Smooth muscle cell (in vitro differentiated cells): ENCODE measurements at regions not wholly inside any gene's neighbourhood (a gene's known extent, or its start where the extent isn't known, plus 50 kb on each side); places are given as distances from the start of the nearest gene placed in this dataset.

ENCODE experiments used
- DNase-seq: peaks from one replicate; lab custom pipeline; 2025; ENCODE audit not compliant: unreplicated experiment; lab: John Stamatoyannopoulos, UW
- H2AFZ ChIP-seq: fragments of 200-600 bp; sonication (generic); 2 replicates; pipeline ENCODE4 v1.6.0; 2016; ENCODE audit warnings: antibody characterized with exemption, low read depth, mild to moderate bottlenecking
- H3F3A ChIP-seq: fragments of 200-600 bp; sonication (generic); 2 replicates; pipeline ENCODE4 v1.6.0; 2017; ENCODE audit warnings: antibody characterized with exemption, low read depth
- H3K27ac ChIP-seq: fragments of 200-600 bp; sonication (generic); 2 replicates; pipeline ENCODE4 v1.5.1; 2016; ENCODE audit warnings: low read depth, mild to moderate bottlenecking
- H3K27me3 ChIP-seq: fragments of 200-600 bp; sonication (generic); 2 replicates; pipeline ENCODE4 v1.6.1; 2016; ENCODE audit warnings: low read depth, mild to moderate bottlenecking
- H3K36me3 ChIP-seq: fragments of 200-600 bp; sonication (generic); 2 replicates; pipeline ENCODE4 v1.5.1; 2016; ENCODE audit warnings: low read depth
- H3K4me1 ChIP-seq: fragments of 200-600 bp; sonication (generic); 2 replicates; pipeline ENCODE4 v1.5.1; 2016; ENCODE audit warnings: low read depth
- H3K4me2 ChIP-seq: fragments of 200-600 bp; sonication (generic); 2 replicates; pipeline ENCODE4 v1.6.0; 2016; ENCODE audit warnings: mild to moderate bottlenecking
- H3K4me3 ChIP-seq: fragments of 200-600 bp; sonication (generic); 2 replicates; pipeline ENCODE4 v1.5.1; 2016; ENCODE audit warnings: mild to moderate bottlenecking
- H3K79me2 ChIP-seq: fragments of 200-600 bp; sonication (generic); 2 replicates; pipeline ENCODE4 v1.6.0; 2016; ENCODE audit warnings: low read depth, mild to moderate bottlenecking
- H3K9ac ChIP-seq: fragments of 200-600 bp; sonication (generic); 2 replicates; pipeline ENCODE4 v1.6.0; 2016; ENCODE audit warnings: low read depth
- H3K9me3 ChIP-seq: fragments of 200-600 bp; sonication (generic); replicated peaks from 2 replicates; pipeline ENCODE4 v1.5.1; 2016; ENCODE audit warnings: low read depth
- H4K20me1 ChIP-seq: fragments of 200-600 bp; sonication (generic); 2 replicates; pipeline ENCODE4 v1.6.0; 2016; ENCODE audit warnings: low read depth
- WGBS: methylation state at CpG from one replicate; pipeline ENCODE4 v1.1.7; 2016; ENCODE audit warnings: low lambda C conversion rate; 5-methylcytosine and 5-hydroxymethylcytosine counted together
- TF ChIP-seq, protein P1 (sequence below): fragments of 200-600 bp; sonication (generic); IDR thresholded peaks from 2 replicates; pipeline ENCODE4 v1.5.1; 2017; ENCODE audit warnings: borderline replicate concordance, mild to moderate bottlenecking, antibody characterized with exemption; ENCODE audit not compliant: insufficient read depth, poor library complexity, severe bottlenecking

DNA sequence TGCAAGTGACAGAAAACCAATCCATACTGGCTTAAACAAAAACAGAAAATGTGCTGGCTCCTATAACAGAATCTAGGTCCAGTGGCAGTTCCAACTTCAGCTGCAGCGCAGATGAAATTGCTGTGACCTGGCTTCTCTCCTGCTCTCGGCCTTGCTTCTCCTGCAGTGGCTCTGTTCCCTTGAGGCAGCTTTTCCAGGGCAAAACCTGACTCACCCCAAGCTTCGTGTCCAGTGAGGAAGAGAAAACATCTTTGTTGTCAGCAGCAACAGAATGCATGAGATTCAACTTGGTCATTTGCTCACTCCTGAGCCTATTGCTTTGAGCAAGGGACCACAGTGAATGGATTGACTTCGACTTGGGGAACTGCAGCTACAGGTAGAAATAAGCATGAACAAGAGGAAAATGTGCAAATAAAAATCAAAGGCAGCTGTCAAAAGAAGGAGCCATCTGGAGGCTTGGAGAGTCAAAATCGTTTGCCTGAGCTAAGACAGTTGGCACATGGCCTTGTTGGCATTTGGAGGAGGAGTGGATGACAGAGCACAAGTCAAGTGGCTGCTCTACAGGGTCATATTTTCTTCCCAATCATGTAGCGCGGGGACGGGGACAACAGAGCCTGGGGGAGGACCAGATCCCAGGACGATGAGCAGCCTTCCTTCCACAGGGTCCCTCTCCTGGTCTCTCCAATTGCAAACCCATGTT is 523.4 kb downstream of the FGF9 start:
- Histone ChIP-seq H3K27ac (no peak overlapping the region), H3K9me3 (no peaks in the 10 kb centered on the region), H3F3A (peaks cover 11% of the 10 kb centered on the region), H4K20me1 (no peaks in the 10 kb centered on the region), H3K36me3 (no peaks in the 10 kb centered on the region), H2AFZ (no peak overlapping the region), H3K4me1 (peaks cover 13% of the 10 kb centered on the region), H3K4me3 (no peak overlapping the region), H3K9ac (no peak overlapping the region), H3K4me2 (no peak overlapping the region), H3K27me3 (no peaks in the 10 kb centered on the region), H3K79me2 (no peaks in the 10 kb centered on the region)
- TF ChIP-seq, protein P1, sequence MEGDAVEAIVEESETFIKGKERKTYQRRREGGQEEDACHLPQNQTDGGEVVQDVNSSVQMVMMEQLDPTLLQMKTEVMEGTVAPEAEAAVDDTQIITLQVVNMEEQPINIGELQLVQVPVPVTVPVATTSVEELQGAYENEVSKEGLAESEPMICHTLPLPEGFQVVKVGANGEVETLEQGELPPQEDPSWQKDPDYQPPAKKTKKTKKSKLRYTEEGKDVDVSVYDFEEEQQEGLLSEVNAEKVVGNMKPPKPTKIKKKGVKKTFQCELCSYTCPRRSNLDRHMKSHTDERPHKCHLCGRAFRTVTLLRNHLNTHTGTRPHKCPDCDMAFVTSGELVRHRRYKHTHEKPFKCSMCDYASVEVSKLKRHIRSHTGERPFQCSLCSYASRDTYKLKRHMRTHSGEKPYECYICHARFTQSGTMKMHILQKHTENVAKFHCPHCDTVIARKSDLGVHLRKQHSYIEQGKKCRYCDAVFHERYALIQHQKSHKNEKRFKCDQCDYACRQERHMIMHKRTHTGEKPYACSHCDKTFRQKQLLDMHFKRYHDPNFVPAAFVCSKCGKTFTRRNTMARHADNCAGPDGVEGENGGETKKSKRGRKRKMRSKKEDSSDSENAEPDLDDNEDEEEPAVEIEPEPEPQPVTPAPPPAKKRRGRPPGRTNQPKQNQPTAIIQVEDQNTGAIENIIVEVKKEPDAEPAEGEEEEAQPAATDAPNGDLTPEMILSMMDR: no peak
- 90% methylated on average over 9 of the region's 9 CpGs for WGBS
- no peak for DNase-seq

DNA sequence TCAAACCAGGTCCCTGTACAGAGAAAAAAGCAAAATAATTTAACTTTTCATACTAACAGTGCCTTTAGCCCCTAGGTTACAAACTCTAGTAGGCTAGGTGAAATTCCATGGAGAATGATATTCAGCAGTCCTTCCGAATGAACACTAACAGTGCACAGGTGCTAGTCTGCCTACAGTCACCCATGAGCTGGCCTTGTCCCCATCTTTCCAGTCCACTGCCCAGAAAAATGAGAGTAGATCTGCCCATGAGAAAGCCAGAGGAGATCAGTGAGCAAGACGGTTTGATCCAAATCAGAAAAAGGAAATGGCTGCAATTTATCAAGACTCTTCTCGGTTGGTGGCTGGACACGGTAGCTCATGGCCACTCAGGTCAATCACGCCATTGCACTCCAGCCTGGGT is 524.9 kb downstream of the FGF9 start:
- 98% methylated on average over 5 of the region's 5 CpGs for WGBS

DNA sequence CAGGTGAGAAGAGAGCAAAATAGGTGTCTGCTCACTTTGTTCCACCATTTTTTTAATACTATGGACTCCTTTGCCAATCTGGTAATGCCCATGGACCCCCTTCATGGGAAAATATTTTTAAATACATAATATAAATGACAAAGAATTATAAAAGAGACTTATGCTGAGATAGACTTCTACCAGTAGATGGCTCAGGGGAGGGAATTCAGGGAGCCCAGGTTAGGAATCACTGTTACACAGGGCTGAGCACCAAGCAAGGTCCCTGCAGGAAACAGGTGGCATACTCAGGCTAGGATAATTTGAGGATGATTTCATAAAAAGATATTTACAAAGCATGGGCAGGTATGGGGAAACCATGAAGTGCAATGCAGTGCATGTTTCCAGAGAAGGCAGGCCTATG is 525.9 kb downstream of the FGF9 start:
- no peak overlapping the region for H3K9ac ChIP-seq
- no peaks in the 10 kb centered on the region for H3K9me3 ChIP-seq
- H2AFZ ChIP-seq: no peak overlapping the region
- no peaks in the 10 kb centered on the region for H3K79me2 ChIP-seq
- peaks cover 16% of the 10 kb centered on the region for H3K4me1 ChIP-seq
- TF ChIP-seq, protein P1: no peak
- peaks cover 11% of the 10 kb centered on the region for H3F3A ChIP-seq
- no peaks in the 10 kb centered on the region for H3K27me3 ChIP-seq
- H3K4me3 ChIP-seq: no peak overlapping the region
- H3K27ac ChIP-seq: no peak overlapping the region
- no peaks in the 10 kb centered on the region for H3K36me3 ChIP-seq
- no peak for DNase-seq
- H3K4me2 ChIP-seq: no peak overlapping the region
- H4K20me1 ChIP-seq: no peaks in the 10 kb centered on the region

More for the DNA sequence above, 524.9 kb downstream of the FGF9 start:
- no peaks in the 10 kb centered on the region for H4K20me1 ChIP-seq
- H3K4me1 ChIP-seq: peaks cover 16% of the 10 kb centered on the region
- H3K4me3 ChIP-seq: no peak overlapping the region
- H3K4me2 ChIP-seq: no peak overlapping the region
- no peaks in the 10 kb centered on the region for H3K9me3 ChIP-seq
- no peak overlapping the region for H3K27ac ChIP-seq
- no peaks in the 10 kb centered on the region for H3K36me3 ChIP-seq
- TF ChIP-seq, protein P1: no peak
- H3F3A ChIP-seq: peaks cover 11% of the 10 kb centered on the region
- DNase-seq: no peak
- H3K9ac ChIP-seq: no peak overlapping the region
- no peaks in the 10 kb centered on the region for H3K27me3 ChIP-seq
- no peaks in the 10 kb centered on the region for H3K79me2 ChIP-seq
- H2AFZ ChIP-seq: no peak overlapping the region

DNA sequence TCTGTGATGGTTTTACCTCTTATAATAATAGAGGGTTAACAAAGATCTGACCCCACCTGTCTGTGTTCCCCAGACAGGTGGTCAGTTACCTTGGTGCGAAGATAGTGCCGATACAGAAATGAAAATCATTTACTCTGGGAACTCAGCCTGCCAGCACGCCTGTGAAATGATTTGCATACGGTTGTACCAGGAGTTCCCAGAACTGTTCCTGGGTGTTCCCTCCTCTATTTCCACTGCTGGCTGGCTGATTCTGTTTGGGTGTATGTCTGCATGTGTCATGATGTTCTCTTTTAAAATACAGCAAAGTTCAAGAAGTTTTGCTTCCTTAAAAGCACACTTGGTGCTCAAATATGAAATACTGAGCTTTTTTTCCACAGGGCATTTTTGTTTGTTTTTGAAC is 527.1 kb downstream of the FGF9 start:
- H3K27me3 ChIP-seq: no peaks in the 10 kb centered on the region
- WGBS: 68% methylated on average over 4 of the region's 4 CpGs
- H3K27ac ChIP-seq: peak overlapping the region; percentile 61
- peak overlapping the region; percentile 77 for H3K4me2 ChIP-seq
- peaks cover 11% of the 10 kb centered on the region for H3F3A ChIP-seq
- no peaks in the 10 kb centered on the region for H3K9me3 ChIP-seq
- DNase-seq: no peak
- H3K9ac ChIP-seq: no peak overlapping the region
- no peaks in the 10 kb centered on the region for H3K79me2 ChIP-seq
- H2AFZ ChIP-seq: peak overlapping the region; percentile 70
- no peaks in the 10 kb centered on the region for H3K36me3 ChIP-seq
- no peaks in the 10 kb centered on the region for H4K20me1 ChIP-seq
- TF ChIP-seq, protein P1: no peak
- H3K4me1 ChIP-seq: peaks cover 16% of the 10 kb centered on the region
- peak overlapping the region; percentile 14 for H3K4me3 ChIP-seq
